HG02884 (cell line): ENCODE measurements at regions not wholly inside any gene's neighbourhood (a gene's known extent, or its start where the extent isn't known, plus 50 kb on each side); places are given as distances from the start of the nearest gene placed in this dataset.
"Not testable (repeated sequence)": the region's sequence is repeated elsewhere in the genome, so short reads cannot be mapped to it uniquely, and the experiment has no call there.

Experiments
- ATAC-seq: cut with Tn5 transposase; IDR thresholded peaks from one replicate; pipeline ENCODE4 v1.9.1; 2021; ENCODE audit warnings: mild to moderate bottlenecking, moderate library complexity; ENCODE audit not compliant: unreplicated experiment

- ATAC-seq: no peak
Observed at GRCh38 chr12:91287753-91288152, 105.1 kb upstream of the DCN start.

GRCh38 chr12:91278126-91278525, 95.5 kb upstream of the DCN start:
- ATAC-seq: no peak

- no peak for ATAC-seq
Observed at GRCh38 chr12:91276509-91276908, 93.9 kb upstream of the DCN start.

GRCh38 chr12:91275321-91275720, 92.7 kb upstream of the DCN start:
- no peak for ATAC-seq

DNA sequence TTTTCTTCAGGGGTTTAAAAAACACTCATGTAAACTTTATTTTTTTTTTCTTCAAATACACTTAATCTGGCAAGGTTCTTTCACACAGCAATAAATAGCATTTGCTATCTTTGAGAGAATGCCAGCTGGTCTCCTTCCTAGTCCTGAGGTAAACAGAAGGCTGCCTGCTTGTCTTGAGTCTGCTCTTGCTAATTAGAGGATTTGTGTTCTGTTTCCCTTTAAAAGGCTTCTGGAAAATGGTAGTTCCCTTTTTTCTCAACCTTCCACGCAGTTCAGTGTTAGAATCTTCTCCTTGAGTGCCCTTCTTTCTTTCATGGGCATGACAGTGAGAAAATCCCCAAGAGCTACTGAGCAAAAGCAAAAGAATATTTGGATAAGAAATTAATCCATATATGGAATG, 92.3 kb upstream of the DCN start:
- no peak for ATAC-seq

DNA sequence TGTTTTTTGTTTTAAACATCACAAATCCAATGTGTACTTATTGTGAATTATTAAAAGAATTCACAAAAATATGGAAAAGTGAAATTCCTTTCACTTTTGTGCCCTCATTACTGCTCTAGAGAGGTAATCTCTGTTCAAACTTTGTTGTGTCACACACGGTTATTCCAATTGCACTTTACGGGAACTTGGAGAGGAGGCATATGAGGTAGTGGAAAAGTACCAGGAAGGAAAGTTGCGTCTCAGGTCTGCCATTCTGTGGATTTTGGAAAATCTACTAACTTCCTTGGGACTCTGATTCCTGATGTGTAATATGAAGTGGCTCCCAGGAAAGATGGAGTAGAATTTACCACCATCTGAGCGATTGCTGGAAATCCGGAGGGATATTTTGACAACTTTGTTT, 90.9 kb upstream of the DCN start:
- no peak for ATAC-seq

GRCh38 chr12:91272461-91273063, 89.9 kb upstream of the DCN start:
- ATAC-seq: no peak

DNA sequence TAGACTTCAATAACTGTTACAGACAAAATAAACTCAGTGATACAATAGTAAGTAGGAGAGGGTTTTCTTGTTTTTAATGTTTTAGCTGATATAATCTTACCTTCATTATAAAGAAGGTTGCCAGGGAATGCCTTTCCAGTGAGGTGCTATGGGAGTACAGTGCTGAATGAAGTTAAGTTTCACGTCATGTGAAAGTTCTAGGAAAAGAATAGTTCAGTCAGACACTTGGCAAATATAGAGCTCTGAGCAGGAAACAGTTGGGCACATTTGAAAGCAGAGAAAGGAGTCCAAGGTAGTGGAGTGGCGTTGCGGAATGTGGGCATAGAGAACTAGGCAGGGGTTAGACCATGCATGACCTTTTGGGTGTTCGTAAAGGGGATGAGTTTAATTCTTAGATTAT, 88.6 kb upstream of the DCN start:
- ATAC-seq: no peak

DNA sequence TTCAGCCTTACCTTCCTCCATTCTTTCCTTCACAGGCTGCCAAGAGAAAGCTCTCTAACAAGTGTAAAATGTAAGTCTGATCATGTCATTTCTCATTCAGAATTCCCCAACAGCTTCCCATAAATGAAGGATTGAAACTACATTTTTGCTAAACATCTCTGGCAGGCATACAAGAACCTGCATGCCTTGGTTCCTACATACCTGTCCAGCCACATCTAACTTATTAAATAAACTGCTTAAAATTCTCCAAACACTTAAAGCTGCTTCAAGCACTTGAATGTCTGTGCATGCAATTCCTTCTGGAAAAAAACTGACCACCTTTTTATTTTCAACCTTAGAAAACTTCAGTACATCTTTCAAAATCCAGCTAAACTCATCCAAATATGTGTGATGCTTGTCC, 84.4 kb upstream of the DCN start:
- ATAC-seq: no peak

DNA sequence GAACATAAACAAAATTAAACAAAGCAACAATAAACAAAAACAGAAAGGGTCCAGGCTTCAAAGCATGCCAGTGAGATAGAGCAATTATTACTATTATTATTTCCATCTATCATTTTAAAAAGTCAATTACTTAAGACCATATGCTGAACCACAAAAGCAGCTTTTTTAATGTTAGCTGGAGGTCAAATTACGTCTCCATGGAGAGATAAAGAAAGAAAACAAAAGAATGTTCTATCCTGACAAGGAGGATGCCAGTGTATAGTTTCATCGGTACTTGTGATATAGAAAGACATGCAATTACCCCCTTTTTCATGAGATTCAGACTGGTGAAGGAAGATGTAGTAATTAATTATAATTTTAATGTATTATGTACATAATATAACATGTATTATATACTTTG, 81.6 kb upstream of the DCN start:
- ATAC-seq: no peak

DNA sequence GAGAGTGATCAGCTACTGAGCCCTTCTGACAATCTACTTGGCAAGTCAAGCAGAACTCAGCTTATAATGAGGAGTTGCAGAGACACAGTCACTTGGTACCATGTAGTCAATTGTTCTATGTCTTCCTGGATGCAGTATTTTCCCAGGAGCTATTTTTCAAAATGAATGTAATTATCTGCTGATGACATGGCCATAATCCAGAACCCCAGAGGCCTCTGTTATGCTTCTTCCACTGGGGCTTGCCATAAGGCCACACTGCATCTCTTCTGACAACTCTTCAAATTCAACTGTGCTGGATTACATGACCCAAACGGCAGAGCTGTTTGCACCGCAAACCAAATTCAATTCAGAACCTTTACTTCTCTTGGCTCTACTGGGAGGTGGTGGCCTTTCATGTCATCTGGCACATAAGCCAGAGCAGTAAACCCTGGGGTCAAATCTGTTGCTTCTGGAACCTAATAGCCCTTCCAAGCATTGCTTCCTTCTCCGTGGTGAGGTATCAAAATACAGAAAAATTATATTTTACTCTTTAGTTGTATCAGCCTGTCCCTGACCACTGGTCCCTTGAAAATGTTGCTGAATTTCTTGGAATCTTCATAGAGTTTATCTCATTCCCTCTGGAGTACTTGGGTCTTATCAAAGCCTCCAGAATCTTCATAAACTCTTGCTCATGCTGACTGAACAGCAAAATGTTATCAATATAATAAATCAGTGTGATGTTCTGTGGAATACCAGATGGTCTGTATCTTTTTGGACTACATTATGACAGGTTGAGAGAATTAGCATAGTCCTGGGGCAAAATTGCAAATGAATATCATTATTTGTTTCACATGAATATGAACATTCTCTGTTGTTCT, 79.4 kb upstream of the DCN start:
- no peak for ATAC-seq

DNA sequence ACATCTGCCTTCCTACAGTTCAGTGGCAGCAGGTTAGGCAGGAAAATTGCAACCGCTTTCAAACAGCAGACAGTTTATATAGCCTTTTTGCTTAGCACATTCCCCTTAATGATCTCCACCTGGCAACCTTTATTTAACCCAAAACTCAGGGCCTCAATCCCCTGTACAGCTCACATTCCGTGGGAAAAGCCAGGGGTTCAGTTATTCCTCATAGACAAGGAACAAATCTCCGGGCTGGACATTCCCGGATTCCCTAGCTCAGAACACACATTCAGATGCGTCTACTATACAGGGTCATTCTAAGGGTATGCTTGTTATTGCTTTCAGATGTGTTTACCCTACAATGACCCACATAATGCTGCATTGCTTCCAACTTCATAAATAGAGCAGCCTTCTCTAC, 73.8 kb upstream of the DCN start:
- ATAC-seq: no peak

DNA sequence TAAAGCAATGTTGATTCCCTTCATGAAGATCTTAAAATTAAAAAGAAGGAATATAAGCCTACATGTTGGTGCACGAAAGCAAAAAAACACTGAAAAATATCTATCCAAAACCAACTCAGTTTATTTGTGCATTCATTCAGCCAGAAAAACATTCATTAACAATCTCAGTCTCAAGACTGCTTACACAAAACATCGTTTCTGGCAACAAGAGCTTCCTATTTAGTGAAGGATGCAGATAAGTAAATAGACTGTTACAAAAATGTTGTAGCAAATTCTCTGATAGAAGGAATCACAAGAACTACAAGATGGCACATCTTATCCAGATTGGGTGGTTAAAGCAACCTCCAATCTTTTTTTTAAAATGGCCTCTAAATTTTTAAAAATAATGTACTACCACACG, 69.7 kb upstream of the DCN start:
- no peak for ATAC-seq

- no peak for ATAC-seq
Observed at GRCh38 chr12:91250273-91250665, 67.7 kb upstream of the DCN start.

- no peak for ATAC-seq
Observed at GRCh38 chr12:91249518-91250272, 67.1 kb upstream of the DCN start.

- ATAC-seq: no peak
Observed at GRCh38 chr12:91249054-91249453, 66.4 kb upstream of the DCN start.

DNA sequence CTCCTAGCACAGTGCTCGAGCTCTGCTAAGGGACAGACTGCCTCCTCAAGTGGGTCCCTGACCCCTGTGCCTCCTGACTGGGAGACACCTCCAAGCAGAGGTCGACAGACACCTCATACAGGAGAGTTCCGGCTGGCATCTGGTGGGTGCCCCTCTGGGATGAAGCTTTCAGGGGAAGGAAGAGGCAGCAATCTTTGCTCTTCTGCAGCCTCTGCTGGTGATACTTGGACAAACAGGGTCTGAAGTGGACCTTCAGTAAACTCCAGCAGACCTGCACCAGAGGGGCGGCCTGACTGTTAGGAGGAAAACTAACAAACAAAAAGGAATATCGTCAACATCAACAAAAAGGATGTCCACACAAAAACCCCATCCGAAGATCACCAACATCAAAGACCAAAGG, 60.6 kb upstream of the DCN start:
- not testable (repeated sequence) for ATAC-seq

GRCh38 chr12:91241756-91242155, 59.1 kb upstream of the DCN start:
- no peak for ATAC-seq

DNA sequence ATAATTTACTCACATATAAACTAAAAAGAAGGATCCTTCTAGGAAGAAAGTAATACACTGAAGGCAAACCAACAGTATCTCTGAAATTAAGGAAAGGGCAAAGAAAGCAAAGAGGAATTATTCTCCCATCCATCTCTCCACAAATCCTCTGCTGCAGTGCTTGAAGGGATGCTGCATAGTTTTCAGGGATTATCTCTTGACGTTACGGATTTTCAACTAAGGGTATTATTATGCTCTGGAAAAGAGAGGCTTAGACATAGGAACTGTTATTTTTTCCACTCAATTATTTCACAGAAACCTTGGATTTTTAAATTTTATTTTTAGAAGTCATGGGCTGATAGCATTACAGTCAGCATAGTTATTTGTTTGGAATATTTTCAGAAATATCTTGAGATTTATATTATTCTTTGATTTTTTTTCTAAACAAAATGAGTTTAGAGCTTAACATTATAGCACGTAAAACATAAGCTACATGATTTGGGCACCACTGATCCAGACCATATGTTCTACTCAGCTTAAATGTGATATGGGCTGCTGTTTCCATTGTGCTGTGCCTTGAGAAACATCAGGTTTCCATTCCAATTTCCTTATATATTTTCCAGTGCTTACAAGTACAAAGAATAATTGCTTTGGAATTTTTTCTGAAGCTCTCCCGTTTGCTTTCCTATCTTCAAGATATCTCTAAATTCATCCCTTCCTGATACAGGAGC, 57.9 kb upstream of the DCN start:
- ATAC-seq: no peak

DNA sequence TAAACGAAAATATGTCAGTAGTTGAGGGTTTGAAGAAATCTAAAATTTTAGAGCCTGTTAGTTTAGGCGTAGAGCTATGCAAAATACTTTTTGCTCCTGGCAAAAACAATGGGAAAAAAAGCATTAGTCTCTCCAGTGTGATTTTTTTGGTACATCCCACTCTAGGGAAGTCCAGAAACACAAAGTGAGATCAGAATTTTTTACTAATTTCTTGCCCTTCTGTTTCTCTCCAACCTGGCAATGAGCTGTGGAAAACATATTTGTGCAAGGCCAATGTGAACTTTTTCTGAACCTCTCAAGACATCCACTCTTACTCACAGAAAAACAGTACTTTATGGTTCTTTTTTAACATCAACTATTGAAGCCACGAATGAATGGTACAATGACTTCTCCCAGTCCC, 56.9 kb upstream of the DCN start:
- ATAC-seq: no peak
